ENCODE measurements at regions not wholly inside any gene's neighbourhood (a gene's known extent, or its start where the extent isn't known, plus 50 kb on each side); places are given as distances from the start of the nearest gene placed in this dataset.

GRCh38 chr3:117144853-117145252, 435.3 kb downstream of the TUSC7 start:
- Histone ChIP-seq H3K9me3 (ENCODE audit: low read depth, low read length) (no peaks in the 10 kb centered on the region), H3K27me3 (ENCODE audit: insufficient read depth, low read length) (no peaks in the 10 kb centered on the region), H3K4me1 (ENCODE audit: insufficient read depth, low read length) (no peaks in the 10 kb centered on the region), H3K4me3 (ENCODE audit: low read length) (no peak overlapping the region)

DNA sequence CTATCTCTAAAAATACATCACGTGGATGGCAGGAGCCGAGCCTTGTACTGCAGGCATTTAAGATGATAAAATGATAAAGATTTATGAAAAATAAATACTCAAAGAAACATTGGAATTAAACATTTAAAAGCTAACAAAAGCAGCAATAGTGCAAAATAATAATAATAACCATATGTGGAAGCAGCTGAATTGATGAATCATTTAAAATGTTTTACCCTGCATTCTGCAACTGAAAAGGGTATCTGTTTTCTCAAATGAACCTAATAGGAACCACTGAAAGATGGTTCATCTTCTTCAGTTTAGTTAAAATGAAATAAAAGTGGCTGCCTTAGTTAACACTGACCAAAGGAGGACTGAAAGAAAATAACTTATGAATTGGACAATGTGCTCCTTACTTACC, 436.1 kb downstream of the TUSC7 start:
- H3K27me3 ChIP-seq (ENCODE audit: insufficient read depth, low read length): no peaks in the 10 kb centered on the region
- H3K4me1 ChIP-seq (ENCODE audit: insufficient read depth, low read length): no peaks in the 10 kb centered on the region
- no peak overlapping the region for H3K4me3 ChIP-seq (ENCODE audit: low read length)
- no peaks in the 10 kb centered on the region for H3K9me3 ChIP-seq (ENCODE audit: low read depth, low read length)

DNA sequence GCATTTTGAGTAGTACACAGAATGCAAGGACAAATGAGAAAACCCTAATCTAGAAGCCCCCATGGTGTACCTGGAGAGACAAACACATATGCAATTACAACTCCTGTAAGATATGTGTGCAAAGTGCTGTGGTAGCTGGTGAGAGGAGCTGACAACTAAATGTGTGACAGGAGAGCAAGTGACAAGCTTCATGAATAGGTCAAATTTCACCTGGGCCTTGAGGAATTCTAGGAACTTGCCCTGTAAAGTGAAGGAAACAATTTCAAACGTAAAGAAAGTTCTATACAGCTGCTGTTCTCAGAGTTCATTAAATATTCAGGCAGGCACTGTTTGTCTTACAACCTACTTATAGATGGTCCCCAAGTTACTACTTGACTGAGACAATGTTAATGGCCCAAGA, 437.0 kb downstream of the TUSC7 start:
- Histone ChIP-seq H3K9me3 (ENCODE audit: low read depth, low read length) (no peaks in the 10 kb centered on the region), H3K4me1 (ENCODE audit: insufficient read depth, low read length) (no peaks in the 10 kb centered on the region), H3K27me3 (ENCODE audit: insufficient read depth, low read length) (no peaks in the 10 kb centered on the region), H3K4me3 (ENCODE audit: low read length) (no peak overlapping the region)

GRCh38 chr3:117149584-117149983, 440.0 kb downstream of the TUSC7 start:
- no peak overlapping the region for H3K4me3 ChIP-seq (ENCODE audit: low read length)
- H3K27me3 ChIP-seq (ENCODE audit: insufficient read depth, low read length): no peaks in the 10 kb centered on the region
- no peaks in the 10 kb centered on the region for H3K9me3 ChIP-seq (ENCODE audit: low read depth, low read length)
- no peaks in the 10 kb centered on the region for H3K4me1 ChIP-seq (ENCODE audit: insufficient read depth, low read length)

DNA sequence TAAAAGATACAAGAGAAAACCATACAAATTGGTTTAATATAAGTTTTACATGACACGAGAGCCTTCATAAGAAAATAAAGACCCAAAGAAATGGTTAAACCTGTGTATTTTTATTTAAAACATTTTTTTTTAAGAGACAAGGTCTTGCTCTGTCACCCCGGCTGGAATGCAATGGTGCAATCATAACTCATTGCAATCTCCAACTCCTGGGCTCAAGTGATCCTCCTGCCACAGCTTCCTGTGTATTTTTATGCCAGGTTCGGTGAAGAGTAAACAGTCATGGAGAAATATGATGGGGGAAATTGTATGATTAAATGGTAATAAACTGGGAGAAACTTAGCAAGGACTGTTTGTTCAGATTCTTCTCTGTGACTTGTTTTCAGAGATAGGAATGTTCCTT, 441.0 kb downstream of the TUSC7 start:
- H3K9me3 ChIP-seq (ENCODE audit: low read depth, low read length): no peaks in the 10 kb centered on the region
- H3K27me3 ChIP-seq (ENCODE audit: insufficient read depth, low read length): no peaks in the 10 kb centered on the region
- no peak overlapping the region for H3K4me3 ChIP-seq (ENCODE audit: low read length)
- no peaks in the 10 kb centered on the region for H3K4me1 ChIP-seq (ENCODE audit: insufficient read depth, low read length)

GRCh38 chr3:117160176-117160575, 450.6 kb downstream of the TUSC7 start:
- H3K9me3 ChIP-seq (ENCODE audit: low read depth, low read length): no peaks in the 10 kb centered on the region
- H3K27me3 ChIP-seq (ENCODE audit: insufficient read depth, low read length): no peaks in the 10 kb centered on the region
- H3K4me1 ChIP-seq (ENCODE audit: insufficient read depth, low read length): no peaks in the 10 kb centered on the region
- no peak overlapping the region for H3K4me3 ChIP-seq (ENCODE audit: low read length)

DNA sequence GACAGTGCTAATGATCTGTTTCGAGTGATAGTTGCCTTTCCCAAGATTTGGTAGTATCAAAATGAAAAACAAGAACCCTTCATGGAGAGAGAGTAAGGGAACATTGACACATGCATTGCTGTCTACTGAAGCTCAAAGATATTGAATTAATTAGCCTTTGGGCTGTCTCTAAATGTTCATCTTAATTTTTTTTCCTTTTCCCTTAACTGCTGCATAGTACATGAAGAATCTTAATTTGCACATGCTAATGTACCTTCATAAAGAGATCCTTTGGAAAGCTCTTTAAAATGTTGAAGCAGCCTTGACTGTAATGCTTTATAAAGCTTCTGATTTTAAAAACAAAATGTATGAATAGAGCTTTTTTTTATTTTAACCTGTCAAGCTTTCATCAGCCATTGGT, 452.2 kb downstream of the TUSC7 start:
- H3K4me3 ChIP-seq (ENCODE audit: low read length): no peak overlapping the region
- H3K9me3 ChIP-seq (ENCODE audit: low read depth, low read length): no peaks in the 10 kb centered on the region
- no peaks in the 10 kb centered on the region for H3K27me3 ChIP-seq (ENCODE audit: insufficient read depth, low read length)
- no peaks in the 10 kb centered on the region for H3K4me1 ChIP-seq (ENCODE audit: insufficient read depth, low read length)

DNA sequence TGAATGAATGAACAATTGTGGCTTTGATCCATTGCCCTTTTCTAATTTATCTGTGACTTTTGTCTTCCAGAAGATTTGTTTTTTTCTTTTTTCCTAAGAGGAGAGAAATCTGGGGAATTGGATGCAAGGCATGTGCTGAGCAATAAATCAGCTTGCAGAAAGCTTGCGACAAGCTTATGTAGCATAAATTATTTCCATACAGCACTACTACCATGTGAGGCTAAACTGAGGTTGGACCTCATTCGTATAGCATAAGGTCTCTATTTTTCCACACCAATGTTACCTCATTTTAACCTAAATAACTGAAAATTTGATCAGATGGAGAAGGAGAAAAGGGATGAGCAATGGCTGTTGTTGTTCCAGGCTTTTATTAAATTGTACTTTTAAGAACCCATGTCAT, 455.6 kb downstream of the TUSC7 start:
- H3K27me3 ChIP-seq (ENCODE audit: insufficient read depth, low read length): no peaks in the 10 kb centered on the region
- no peak overlapping the region for H3K4me3 ChIP-seq (ENCODE audit: low read length)
- H3K4me1 ChIP-seq (ENCODE audit: insufficient read depth, low read length): no peaks in the 10 kb centered on the region
- H3K9me3 ChIP-seq (ENCODE audit: low read depth, low read length): no peaks in the 10 kb centered on the region

DNA sequence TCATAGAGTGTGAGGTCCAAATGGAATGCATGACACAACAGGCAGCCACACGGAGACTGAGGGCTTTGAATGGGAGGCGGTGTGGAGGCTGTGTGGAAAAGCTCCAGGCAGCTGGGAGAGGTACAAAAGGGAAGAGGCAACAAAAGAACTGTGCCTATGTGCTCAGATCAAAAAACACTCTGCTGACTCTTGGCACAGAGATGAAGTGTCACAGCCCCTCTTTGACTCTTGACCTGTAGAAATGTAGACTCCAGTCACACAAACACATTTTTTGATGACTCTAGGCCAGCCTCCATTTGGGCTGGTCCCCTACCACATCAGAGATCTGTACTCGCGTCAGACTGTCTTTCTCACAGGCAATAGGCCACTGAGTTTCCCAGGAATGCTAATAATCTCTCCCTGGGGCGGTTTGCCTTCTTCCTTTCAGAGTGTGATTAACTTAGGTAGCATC, 456.0 kb downstream of the TUSC7 start:
- Histone ChIP-seq H3K4me1 (ENCODE audit: insufficient read depth, low read length) (no peaks in the 10 kb centered on the region), H3K9me3 (ENCODE audit: low read depth, low read length) (no peaks in the 10 kb centered on the region), H3K27me3 (ENCODE audit: insufficient read depth, low read length) (no peaks in the 10 kb centered on the region), H3K4me3 (ENCODE audit: low read length) (no peak overlapping the region)

GRCh38 chr3:117168896-117169295, 459.3 kb downstream of the TUSC7 start:
- Histone ChIP-seq H3K27me3 (ENCODE audit: insufficient read depth, low read length) (no peaks in the 10 kb centered on the region), H3K4me1 (ENCODE audit: insufficient read depth, low read length) (no peaks in the 10 kb centered on the region), H3K9me3 (ENCODE audit: low read depth, low read length) (no peaks in the 10 kb centered on the region), H3K4me3 (ENCODE audit: low read length) (no peak overlapping the region)

GRCh38 chr3:117170094-117170493, 460.5 kb downstream of the TUSC7 start:
- no peaks in the 10 kb centered on the region for H3K4me1 ChIP-seq (ENCODE audit: insufficient read depth, low read length)
- no peaks in the 10 kb centered on the region for H3K27me3 ChIP-seq (ENCODE audit: insufficient read depth, low read length)
- no peaks in the 10 kb centered on the region for H3K9me3 ChIP-seq (ENCODE audit: low read depth, low read length)
- H3K4me3 ChIP-seq (ENCODE audit: low read length): no peak overlapping the region

DNA sequence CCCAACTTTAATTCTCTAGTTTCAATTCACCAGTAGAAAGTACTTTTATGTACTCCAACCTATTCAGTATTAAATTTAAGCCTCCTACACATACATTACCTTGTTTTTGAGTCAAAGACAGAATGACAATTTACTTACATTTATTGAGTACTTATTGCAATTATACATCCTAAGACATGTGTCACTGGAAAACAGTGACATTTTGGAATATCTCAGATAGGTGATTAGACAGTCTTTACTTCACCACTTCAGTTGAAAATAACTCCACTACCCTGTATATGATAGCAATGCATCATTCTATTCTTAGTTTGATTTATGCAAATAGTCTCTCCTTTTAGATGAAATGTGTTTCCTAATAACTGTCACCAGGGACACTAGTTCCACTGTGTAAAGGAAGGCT, 461.5 kb downstream of the TUSC7 start:
- Histone ChIP-seq H3K27me3 (ENCODE audit: insufficient read depth, low read length) (no peaks in the 10 kb centered on the region), H3K4me1 (ENCODE audit: insufficient read depth, low read length) (no peaks in the 10 kb centered on the region), H3K4me3 (ENCODE audit: low read length) (no peak overlapping the region), H3K9me3 (ENCODE audit: low read depth, low read length) (no peaks in the 10 kb centered on the region)

DNA sequence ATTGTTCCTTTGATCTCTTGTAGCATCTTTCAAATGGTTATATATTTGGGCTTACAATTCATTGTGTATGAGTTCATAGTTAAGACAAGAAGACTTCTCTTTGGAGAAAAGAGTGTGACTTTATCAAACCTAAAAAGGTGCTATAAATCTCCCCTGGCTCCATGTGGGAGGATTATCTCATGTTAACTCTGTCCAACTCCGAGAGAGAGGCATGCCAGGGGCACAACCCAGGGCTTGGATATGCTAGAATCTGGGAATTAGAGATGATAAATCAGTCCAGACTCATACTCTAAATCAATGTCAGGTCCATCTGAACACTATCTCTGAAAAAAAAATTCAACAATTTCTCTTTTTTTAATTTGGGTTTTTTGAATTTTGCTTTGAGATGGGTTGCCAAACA, 462.8 kb downstream of the TUSC7 start:
- no peaks in the 10 kb centered on the region for H3K4me1 ChIP-seq (ENCODE audit: insufficient read depth, low read length)
- no peak overlapping the region for H3K4me3 ChIP-seq (ENCODE audit: low read length)
- H3K9me3 ChIP-seq (ENCODE audit: low read depth, low read length): no peaks in the 10 kb centered on the region
- H3K27me3 ChIP-seq (ENCODE audit: insufficient read depth, low read length): no peaks in the 10 kb centered on the region

GRCh38 chr3:117181222-117181621, 471.6 kb downstream of the TUSC7 start:
- H3K4me1 ChIP-seq (ENCODE audit: insufficient read depth, low read length): no peaks in the 10 kb centered on the region
- H3K27me3 ChIP-seq (ENCODE audit: insufficient read depth, low read length): no peaks in the 10 kb centered on the region
- no peak overlapping the region for H3K4me3 ChIP-seq (ENCODE audit: low read length)
- no peaks in the 10 kb centered on the region for H3K9me3 ChIP-seq (ENCODE audit: low read depth, low read length)

DNA sequence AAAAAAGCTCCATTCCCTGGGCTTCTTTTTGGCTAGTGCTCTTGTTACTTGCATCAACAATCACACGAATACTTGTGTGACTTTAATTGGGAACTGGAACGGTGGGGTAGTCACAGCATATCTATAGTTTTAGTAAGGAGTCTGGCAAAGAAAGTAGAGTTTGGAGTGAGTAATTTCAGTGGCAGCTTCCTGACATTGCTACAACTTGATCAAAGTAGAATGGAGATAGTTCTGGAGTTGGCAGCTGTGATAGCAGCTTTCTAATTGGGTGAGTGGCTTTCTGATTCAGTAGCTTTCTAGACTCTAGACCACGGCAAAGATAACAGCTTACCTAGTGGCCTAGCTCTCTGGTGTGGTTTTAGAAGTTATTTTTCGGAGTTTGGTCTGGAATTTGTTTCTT, 475.0 kb downstream of the TUSC7 start:
- Histone ChIP-seq H3K4me1 (ENCODE audit: insufficient read depth, low read length) (no peaks in the 10 kb centered on the region), H3K4me3 (ENCODE audit: low read length) (no peak overlapping the region), H3K9me3 (ENCODE audit: low read depth, low read length) (no peaks in the 10 kb centered on the region), H3K27me3 (ENCODE audit: insufficient read depth, low read length) (no peaks in the 10 kb centered on the region)

DNA sequence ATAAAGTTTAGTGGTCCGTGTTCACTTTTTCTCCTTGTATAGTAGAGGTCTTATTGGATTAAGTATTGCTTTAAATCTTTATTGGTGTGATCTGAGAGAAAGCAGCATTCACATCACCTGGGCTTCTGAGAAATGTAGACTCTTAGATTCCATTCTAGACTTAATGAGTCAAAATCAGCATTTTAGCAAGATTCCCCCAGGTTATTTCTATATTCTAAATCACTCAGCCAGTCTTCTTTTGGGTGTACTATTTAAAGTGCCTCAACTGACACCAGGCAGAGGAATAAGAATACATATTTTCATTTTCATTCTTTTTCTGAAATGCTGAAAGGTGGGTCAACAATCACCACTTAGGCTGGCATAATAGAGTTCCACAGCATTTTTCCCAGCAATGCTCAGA, 481.7 kb downstream of the TUSC7 start:
- Histone ChIP-seq H3K27me3 (ENCODE audit: insufficient read depth, low read length) (no peaks in the 10 kb centered on the region), H3K9me3 (ENCODE audit: low read depth, low read length) (no peaks in the 10 kb centered on the region), H3K4me3 (ENCODE audit: low read length) (no peak overlapping the region), H3K4me1 (ENCODE audit: insufficient read depth, low read length) (no peaks in the 10 kb centered on the region)

- H3K27me3 ChIP-seq (ENCODE audit: insufficient read depth, low read length): no peaks in the 10 kb centered on the region
- H3K4me1 ChIP-seq (ENCODE audit: insufficient read depth, low read length): no peaks in the 10 kb centered on the region
- H3K4me3 ChIP-seq (ENCODE audit: low read length): no peak overlapping the region
- H3K9me3 ChIP-seq (ENCODE audit: low read depth, low read length): no peaks in the 10 kb centered on the region
Measured at GRCh38 chr3:117192888-117193287, 483.3 kb downstream of the TUSC7 start.

Data from mononuclear cell (primary cell).